Colonic mucosa (tissue), 4 donors: ENCODE measurements at regions not wholly inside any gene's neighbourhood (a gene's known extent, or its start where the extent isn't known, plus 50 kb on each side); places are given as distances from the start of the nearest gene placed in this dataset.

Experiments
- DNase-seq: peaks from one replicate; pipeline ENCODE4 v3.0.0-alpha.2; 2020
- H3K27ac ChIP-seq: fragments of 200-600 bp; one replicate; pipeline ENCODE4 v1.8.0; 2021
- H3K27me3 ChIP-seq: fragments of 200-600 bp; one replicate; pipeline ENCODE4 v1.8.0; 2021
- H3K36me3 ChIP-seq: fragments of 200-600 bp; one replicate; pipeline ENCODE4 v1.8.0; 2021
- H3K4me1 ChIP-seq: fragments of 200-600 bp; one replicate; pipeline ENCODE4 v1.8.0; 2021; ENCODE audit warnings: mild to moderate bottlenecking
- H3K4me3 ChIP-seq: fragments of 200-600 bp; one replicate; pipeline ENCODE4 v1.8.0; 2021
- H3K9ac ChIP-seq, 2 donors: one replicate each; pipeline ENCODE4 v1.7.0; 2013; ENCODE audit warnings: control low read depth in 2 of 2, low read depth in 2 of 2, low read length in 2 of 2
- H3K9me3 ChIP-seq: fragments of 200-600 bp; one replicate; pipeline ENCODE4 v1.8.0; 2021
- intact Hi-C: fragments of 100-400 bp; cut with DNase I; formaldehyde crosslinking; loops from one replicate; pipeline ENCODE4 v1.14.1; 2022
- TF ChIP-seq, protein P1 (sequence below): fragments of 200-600 bp; IDR thresholded peaks from one replicate; pipeline ENCODE4 v1.8.0; 2022; ENCODE audit warnings: antibody characterized with exemption, mild to moderate bottlenecking
- donor health status: healthy.
- donor health status: DM: no; HTN: no; CAD: no.
- donor health status: DM: no; HTN: no; CAD: no.

DNA sequence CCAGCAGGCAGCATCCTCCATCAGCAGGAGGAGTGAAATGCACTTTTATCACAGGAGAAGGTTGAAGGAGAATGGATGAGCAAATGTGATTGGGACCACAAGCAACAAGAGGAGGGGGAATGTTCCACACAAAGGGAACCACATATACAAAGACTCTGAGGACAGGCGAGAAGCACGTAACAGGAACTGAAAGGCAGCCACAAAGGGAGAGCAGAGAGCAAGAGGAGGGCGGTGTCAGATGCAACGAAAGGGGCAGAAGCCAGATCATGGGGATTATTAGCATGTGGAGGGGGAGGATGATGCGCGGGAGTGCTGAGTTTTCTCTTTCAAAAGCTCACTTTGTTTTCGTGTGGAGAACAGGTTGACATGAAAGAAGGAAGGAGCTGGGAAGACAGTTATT is 241.1 kb downstream of the SPTSSA start:
- intact Hi-C loops = loop anchor here (10.0 kb wide), 2 partner anchors 116 to 266 kb away; partner anchors contain the start of gene EGLN3

DNA sequence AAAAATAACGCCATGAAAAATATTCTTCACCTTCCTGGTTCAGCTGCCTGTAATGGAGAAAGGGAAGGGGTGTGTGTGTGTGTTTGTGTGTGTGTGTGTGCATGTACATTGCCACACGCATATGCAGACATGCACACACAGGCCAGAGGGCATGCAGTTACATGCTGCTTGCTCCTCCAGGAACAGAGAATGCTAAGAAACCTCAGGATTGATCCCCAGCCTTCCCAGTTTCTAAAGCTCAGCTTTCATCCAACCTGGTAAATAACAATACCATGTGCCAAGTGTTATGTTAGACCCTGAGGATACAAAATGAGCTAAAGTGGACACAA is 241.7 kb downstream of the SPTSSA start:
- no peak overlapping the region for H3K4me3 ChIP-seq
- H3K4me1 ChIP-seq = peaks cover 7% of the 10 kb centered on the region
- no peak overlapping the region for H3K9ac ChIP-seq
- H3K9me3 ChIP-seq = no peaks in the 10 kb centered on the region
- no peak overlapping the region for H3K27ac ChIP-seq
- TF ChIP-seq, protein P1, sequence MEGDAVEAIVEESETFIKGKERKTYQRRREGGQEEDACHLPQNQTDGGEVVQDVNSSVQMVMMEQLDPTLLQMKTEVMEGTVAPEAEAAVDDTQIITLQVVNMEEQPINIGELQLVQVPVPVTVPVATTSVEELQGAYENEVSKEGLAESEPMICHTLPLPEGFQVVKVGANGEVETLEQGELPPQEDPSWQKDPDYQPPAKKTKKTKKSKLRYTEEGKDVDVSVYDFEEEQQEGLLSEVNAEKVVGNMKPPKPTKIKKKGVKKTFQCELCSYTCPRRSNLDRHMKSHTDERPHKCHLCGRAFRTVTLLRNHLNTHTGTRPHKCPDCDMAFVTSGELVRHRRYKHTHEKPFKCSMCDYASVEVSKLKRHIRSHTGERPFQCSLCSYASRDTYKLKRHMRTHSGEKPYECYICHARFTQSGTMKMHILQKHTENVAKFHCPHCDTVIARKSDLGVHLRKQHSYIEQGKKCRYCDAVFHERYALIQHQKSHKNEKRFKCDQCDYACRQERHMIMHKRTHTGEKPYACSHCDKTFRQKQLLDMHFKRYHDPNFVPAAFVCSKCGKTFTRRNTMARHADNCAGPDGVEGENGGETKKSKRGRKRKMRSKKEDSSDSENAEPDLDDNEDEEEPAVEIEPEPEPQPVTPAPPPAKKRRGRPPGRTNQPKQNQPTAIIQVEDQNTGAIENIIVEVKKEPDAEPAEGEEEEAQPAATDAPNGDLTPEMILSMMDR = no peak
- intact Hi-C loops = loop anchor here (10.0 kb wide), 2 partner anchors 116 to 266 kb away; partner anchors contain the start of gene EGLN3
- H3K36me3 ChIP-seq = no peaks in the 10 kb centered on the region
- H3K27me3 ChIP-seq = no peaks in the 10 kb centered on the region
- no peak for DNase-seq

More for the DNA sequence above, 241.1 kb downstream of the SPTSSA start:
- Histone ChIP-seq H3K36me3 (no peaks in the 10 kb centered on the region), H3K9ac (no peak overlapping the region), H3K9me3 (no peaks in the 10 kb centered on the region), H3K4me3 (no peak overlapping the region), H3K27me3 (no peaks in the 10 kb centered on the region), H3K4me1 (peaks cover 7% of the 10 kb centered on the region), H3K27ac (no peak overlapping the region)
- TF ChIP-seq, protein P1 = no peak
- DNase-seq = no peak

- Histone ChIP-seq H3K9me3 (no peaks in the 10 kb centered on the region), H3K36me3 (no peaks in the 10 kb centered on the region), H3K4me1 (peaks cover 7% of the 10 kb centered on the region), H3K9ac (no peak overlapping the region), H3K27me3 (no peaks in the 10 kb centered on the region), H3K27ac (no peak overlapping the region), H3K4me3 (no peak overlapping the region)
- intact Hi-C loops = loop anchor here (10.0 kb wide), 2 partner anchors 115 to 265 kb away; partner anchors contain the start of gene EGLN3
- TF ChIP-seq, protein P1 = no peak
- no peak for DNase-seq
Measured at GRCh38 chr14:34219661-34220377, 242.2 kb downstream of the SPTSSA start.

- Histone ChIP-seq H3K27me3 (no peaks in the 10 kb centered on the region), H3K36me3 (no peaks in the 10 kb centered on the region), H3K9me3 (no peaks in the 10 kb centered on the region), H3K4me3 (no peak overlapping the region), H3K9ac (no peak overlapping the region), H3K27ac (no peak overlapping the region), H3K4me1 (peaks cover 7% of the 10 kb centered on the region)
- intact Hi-C loops = no loop called here
- TF ChIP-seq, protein P1 = no peak
- DNase-seq = no peak
Measured at GRCh38 chr14:34218881-34219280, 243.2 kb downstream of the SPTSSA start.

DNA sequence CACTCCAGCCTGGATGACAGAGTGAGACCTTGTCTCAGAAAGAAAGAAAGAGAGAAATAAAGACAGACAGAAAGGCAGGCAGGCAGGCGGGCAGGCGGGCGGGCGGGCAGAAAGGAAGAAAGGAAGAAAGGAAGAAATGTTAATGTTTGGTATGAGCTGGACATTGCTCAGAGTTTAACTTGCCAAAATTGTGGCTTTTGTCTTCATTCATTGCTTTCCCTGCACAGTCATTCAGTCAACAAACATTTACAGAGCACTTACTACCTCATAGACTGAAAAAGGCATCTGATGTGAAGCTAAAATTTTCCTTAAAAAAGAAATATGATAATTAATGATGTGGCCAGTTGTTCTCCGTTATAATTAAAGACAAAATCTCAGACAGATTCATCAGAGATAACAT is 247.1 kb downstream of the SPTSSA start:
- DNase-seq = no peak
- H3K27me3 ChIP-seq = no peaks in the 10 kb centered on the region
- intact Hi-C loops = no loop called here
- H3K4me3 ChIP-seq = no peak overlapping the region
- TF ChIP-seq, protein P1 = no peak
- no peak overlapping the region for H3K9ac ChIP-seq
- no peaks in the 10 kb centered on the region for H3K9me3 ChIP-seq
- no peaks in the 10 kb centered on the region for H3K4me1 ChIP-seq
- H3K36me3 ChIP-seq = no peaks in the 10 kb centered on the region
- no peak overlapping the region for H3K27ac ChIP-seq
